Daoy (cell line): ENCODE measurements at regions not wholly inside any gene's neighbourhood (a gene's known extent, or its start where the extent isn't known, plus 50 kb on each side); places are given as distances from the start of the nearest gene placed in this dataset.

Source experiments
- DNase-seq: peaks from one replicate; pipeline ENCODE4 v3.0.0-alpha.2; 2015; ENCODE audit warnings: low read depth

- no peak for DNase-seq
Observed at GRCh38 chr6:16851758-16852157, 90.5 kb upstream of the ATXN1 start.

- DNase-seq: peak; percentile 37
Observed at GRCh38 chr6:16851044-16851540, 89.8 kb upstream of the ATXN1 start.

- DNase-seq: no peak
Observed at GRCh38 chr6:16850681-16851026, 89.4 kb upstream of the ATXN1 start.

DNA sequence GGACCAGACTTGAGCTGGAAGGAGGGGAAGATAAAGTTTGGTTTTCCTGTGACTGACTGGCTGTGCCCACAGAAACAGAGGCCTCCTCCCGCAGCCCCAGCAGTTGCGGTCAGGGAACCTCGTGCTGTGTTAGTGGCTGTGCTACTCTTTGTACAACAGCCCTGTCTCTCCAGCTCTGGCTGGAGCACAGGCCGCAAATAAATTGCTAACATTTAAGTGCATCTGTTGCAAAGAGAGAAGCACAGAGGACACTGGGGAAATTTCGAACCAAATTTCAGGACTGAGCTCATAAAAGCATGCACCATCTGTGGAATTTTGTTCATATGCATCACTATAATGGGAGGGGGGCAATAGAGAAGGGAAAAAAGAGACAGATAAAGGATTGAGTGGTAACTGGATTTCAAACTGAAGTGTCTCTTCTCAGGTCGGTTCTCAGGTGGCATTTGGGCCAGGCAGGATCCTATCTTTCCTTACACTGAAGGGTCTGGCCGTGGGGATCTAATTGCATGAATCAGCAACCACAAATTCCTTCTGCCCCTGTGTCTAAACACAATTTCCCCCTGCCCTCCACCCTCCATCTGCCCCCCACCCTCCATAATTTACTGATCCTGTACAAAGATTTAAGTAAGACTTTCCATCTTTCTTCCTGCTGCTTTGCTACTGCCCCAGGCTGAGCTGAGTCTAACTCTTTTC is 88.9 kb upstream of the ATXN1 start:
- peak; percentile 87 for DNase-seq

DNA sequence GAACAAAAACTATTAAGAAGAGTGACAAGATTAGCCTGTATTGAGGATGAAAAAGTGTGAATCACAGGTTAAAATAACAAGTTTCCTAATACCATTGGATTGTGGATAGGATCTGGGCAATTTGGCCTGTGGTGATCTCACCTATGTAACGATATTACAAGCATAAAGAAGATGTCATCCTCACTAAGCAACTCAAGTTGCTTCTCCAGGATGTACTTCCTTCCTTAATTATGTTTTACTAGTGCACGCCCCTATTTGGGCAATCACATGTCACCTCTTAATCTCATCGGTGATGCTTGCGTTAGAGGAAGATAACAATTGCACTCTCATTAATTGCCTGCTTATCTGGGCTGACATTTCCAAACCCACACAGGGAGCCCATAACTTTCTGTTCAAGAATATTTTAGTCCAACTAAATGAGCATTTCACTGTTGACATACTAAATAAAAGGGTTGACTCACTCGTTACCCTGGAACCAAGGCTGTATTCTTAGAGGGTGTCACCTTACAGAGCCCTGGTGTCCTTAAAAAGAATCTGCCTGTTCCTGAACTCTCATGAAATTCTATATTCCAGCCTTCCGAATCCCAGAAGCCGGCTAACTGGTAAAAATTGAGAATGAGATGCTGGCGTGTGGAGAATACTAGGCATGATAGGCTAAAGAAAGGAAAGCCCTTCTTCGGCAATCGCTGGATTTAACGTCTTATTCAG is 88.2 kb upstream of the ATXN1 start:
- DNase-seq: peak; percentile 88

- no peak for DNase-seq
Observed at GRCh38 chr6:16846399-16846778, 85.1 kb upstream of the ATXN1 start.

DNA sequence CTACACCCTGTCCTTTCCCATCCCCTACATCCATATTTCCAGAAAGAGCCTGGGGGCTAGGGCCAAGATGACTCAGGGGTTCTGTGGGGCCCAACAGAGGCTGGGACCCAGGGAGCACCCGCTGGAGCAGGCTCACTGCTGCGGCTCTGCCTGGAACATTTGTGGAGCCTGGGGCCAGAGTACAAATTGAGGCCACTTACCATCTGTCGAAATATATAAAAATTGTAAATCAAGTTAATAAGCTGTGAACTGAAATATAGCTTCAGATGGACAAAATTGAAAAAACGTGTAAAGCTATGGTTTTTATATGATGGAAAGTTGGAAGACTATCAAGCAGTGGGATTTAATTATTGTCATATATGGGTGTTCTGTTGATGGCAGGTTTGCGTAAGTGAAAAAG is 82.9 kb upstream of the ATXN1 start:
- no peak for DNase-seq

- no peak for DNase-seq
Observed at GRCh38 chr6:16842676-16843075, 81.4 kb upstream of the ATXN1 start.

- no peak for DNase-seq
Observed at GRCh38 chr6:16841241-16841640, 80.0 kb upstream of the ATXN1 start.

DNA sequence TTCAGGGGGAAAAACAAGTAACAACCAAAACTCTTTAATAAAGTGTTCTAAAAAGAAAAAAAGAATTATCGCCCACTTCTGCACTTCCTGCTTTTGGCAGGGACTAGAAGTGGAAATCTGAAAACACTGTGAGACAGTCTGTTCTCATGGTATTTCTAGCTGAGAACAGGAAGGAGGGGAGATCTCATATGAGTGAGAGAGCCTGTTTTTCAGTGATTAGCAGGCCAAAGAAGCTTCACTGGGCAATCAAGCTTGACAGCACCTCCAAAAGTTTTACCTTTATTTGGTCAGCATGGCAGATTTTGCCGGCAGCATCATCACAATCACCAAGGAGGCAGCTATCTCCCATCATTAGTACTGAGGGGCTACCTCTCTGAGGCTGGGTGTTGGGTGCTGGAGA is 79.5 kb upstream of the ATXN1 start:
- no peak for DNase-seq

DNA sequence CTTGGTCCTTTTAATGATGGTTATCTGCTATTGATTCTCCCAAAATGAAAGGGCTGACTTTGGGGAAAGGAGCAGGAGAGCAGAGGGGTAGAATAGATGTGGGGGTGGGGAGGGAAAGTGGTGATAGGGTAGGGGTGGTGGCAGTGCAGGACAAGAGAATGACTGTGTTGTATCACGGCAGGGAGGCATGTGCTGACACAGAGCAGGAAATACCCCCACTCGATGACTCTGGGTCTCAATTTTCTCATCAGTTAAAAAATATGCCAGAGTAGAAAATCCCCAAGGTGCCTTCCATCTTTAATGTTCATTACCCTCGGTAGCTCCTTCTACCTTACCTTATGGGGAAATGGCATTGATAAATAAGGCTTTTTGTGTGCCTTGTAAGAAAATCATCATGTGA is 79.0 kb upstream of the ATXN1 start:
- peak; percentile 52 for DNase-seq

GRCh38 chr6:16839631-16840179 is 78.4 kb upstream of the ATXN1 start:
- no peak for DNase-seq

DNA sequence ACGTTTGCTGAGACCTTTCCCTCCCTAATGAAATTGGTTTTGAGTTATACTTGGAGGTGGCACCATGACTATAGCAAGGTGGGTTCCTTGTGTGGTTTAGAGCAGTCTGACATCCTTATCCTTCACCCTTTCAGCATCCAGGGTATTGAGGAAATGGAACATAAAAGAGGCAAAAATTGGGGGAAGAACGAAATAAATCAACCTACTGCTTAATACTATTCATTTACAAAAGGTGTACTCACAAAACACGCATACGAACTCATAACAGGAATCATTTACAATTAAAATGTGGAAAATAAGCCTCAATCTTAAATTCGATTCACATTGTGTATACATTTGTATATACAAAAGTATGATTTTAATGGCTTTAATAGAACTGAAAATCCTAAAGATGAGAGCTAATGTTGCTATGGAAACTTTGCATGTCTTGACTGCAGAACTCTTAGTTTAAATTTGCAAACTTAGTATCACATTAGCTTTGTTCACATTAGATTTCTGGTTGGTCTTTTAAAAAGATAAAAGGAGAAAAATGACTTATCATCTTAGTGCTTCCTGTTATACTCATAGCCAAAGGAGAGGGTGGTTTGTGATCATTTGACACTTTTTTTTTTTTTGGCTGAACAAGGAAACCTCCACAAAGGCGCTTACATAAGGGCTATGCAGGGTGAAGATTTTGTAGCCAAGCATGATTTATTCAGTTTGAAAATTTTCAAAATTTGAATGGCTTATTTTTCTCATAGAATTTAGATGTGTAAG is 76.1 kb upstream of the ATXN1 start:
- DNase-seq: no peak

GRCh38 chr6:16836144-16836981 is 75.1 kb upstream of the ATXN1 start:
- DNase-seq: no peak

GRCh38 chr6:16834242-16834641 is 73.0 kb upstream of the ATXN1 start:
- no peak for DNase-seq

- peak; percentile 21 for DNase-seq
Observed at GRCh38 chr6:16832721-16833120, 71.5 kb upstream of the ATXN1 start.

- no peak for DNase-seq
Observed at GRCh38 chr6:16832043-16832567, 70.8 kb upstream of the ATXN1 start.

GRCh38 chr6:16831136-16831535 is 69.9 kb upstream of the ATXN1 start:
- no peak for DNase-seq

- no peak for DNase-seq
Observed at GRCh38 chr6:16828058-16828457, 66.8 kb upstream of the ATXN1 start.

GRCh38 chr6:16827627-16828026 is 66.4 kb upstream of the ATXN1 start:
- no peak for DNase-seq

DNA sequence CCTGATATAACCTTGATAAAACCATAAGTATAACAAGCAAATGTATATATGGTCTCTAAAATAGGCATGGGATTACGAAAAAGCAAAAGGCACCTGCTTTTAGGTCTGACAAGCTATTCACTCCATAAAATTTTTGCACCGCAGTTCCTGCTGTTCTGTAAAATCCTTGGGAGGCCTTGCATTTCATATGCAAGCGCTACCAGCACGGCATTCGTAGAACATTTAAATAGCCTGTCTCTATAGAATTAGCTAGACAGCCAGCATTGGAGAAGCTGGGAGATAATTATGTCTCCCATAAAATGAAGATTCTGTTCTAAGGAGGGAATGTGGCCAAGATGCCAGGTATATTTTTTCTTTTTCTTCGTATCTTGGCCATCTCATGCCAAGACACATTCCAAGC is 64.5 kb upstream of the ATXN1 start:
- no peak for DNase-seq
